Nephron (organoid): ENCODE measurements at regions not wholly inside any gene's neighbourhood (a gene's known extent, or its start where the extent isn't known, plus 50 kb on each side); places are given as distances from the start of the nearest gene placed in this dataset.
A peak's percentile ranks its signal among the peaks of the same experiment; 100 is the strongest.

Experiments
- H3K27ac Mint-ChIP-seq, 3 experiments: 2 replicates each; pipeline ENCODE4 v1.8.0; 2020; ENCODE audit warnings: mixed read lengths in 3 of 3, mild to moderate bottlenecking in 2 of 3, moderate library complexity in 1 of 3
- H3K27me3 Mint-ChIP-seq: 2 replicates; pipeline ENCODE4 v1.8.0; 2021; ENCODE audit warnings: low read depth, mild to moderate bottlenecking, moderate library complexity, mixed read lengths
- H3K36me3 Mint-ChIP-seq: 2 replicates; pipeline ENCODE4 v1.8.0; 2020; ENCODE audit warnings: low read depth, mixed read lengths
- H3K4me1 Mint-ChIP-seq: 2 replicates; pipeline ENCODE4 v1.8.0; 2020; ENCODE audit warnings: mixed read lengths
- H3K4me3 Mint-ChIP-seq, 3 experiments: 2 replicates each; pipeline ENCODE4 v1.8.0; 2020; ENCODE audit warnings: mild to moderate bottlenecking in 3 of 3, mixed read lengths in 3 of 3, moderate library complexity in 2 of 3
- H3K9me3 Mint-ChIP-seq: 2 replicates; pipeline ENCODE4 v1.8.0; 2020; ENCODE audit warnings: mixed read lengths
- CTCF ChIP-seq, 3 experiments: fragments of 200-600 bp; sonication (generic); IDR thresholded peaks; one replicate each; pipeline ENCODE4 v1.5.0; 2021; ENCODE audit warnings: antibody characterized with exemption in 3 of 3; ENCODE audit not compliant: unreplicated experiment in 3 of 3

DNA sequence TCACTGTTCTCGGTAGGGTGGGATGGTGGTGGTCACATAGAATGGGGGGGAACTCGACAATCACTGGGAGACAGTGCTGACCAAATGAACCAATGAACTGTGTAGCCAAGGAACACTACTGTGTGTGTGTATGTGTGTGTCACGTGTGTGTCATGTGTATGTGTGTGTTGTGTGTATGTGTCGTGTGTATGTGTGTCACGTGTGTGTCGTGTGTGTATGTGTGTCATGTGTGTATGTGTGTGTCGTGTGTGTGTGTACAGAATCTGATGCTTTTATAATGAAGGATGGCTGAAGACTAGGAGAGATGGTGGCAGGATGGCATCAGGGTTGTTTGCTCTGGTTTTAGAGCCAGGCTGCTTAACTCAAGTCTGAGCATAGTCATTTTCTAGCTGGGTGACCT lies 99.1 kb upstream of the DUSP22 start:
- no peak for TF ChIP-seq CTCF (IDR thresholded peaks at IDR 0.05; ENCODE audit: unreplicated experiment in 3 of 3)
- Mint-ChIP-seq H3K27me3 (peaks cover 5% of the 10 kb centered on the region), H3K4me3 (no peak overlapping the region), H3K4me1 (peaks cover 44% of the 10 kb centered on the region), H3K36me3 (no peaks in the 10 kb centered on the region), H3K27ac (no peak overlapping the region), H3K9me3 (peaks cover 5% of the 10 kb centered on the region)

- H3K27me3 Mint-ChIP-seq: peaks cover 2% of the 10 kb centered on the region
- TF ChIP-seq CTCF (IDR thresholded peaks at IDR 0.05; ENCODE audit: unreplicated experiment in 3 of 3): no peak
- H3K4me3 Mint-ChIP-seq: no peak overlapping the region
- H3K9me3 Mint-ChIP-seq: peaks cover 5% of the 10 kb centered on the region
- H3K4me1 Mint-ChIP-seq: peaks cover 40% of the 10 kb centered on the region
- no peaks in the 10 kb centered on the region for H3K36me3 Mint-ChIP-seq
- peak overlapping the region in 1 of 3 experiments; percentile 7 for H3K27ac Mint-ChIP-seq
Measured at GRCh38 chr6:193773-194310, 98.4 kb upstream of the DUSP22 start.

GRCh38 chr6:195861-196360 lies 96.4 kb upstream of the DUSP22 start:
- Mint-ChIP-seq H3K4me1 (peaks cover 19% of the 10 kb centered on the region), H3K4me3 (no peak overlapping the region), H3K9me3 (peaks cover 5% of the 10 kb centered on the region), H3K36me3 (no peaks in the 10 kb centered on the region), H3K27ac (peak overlapping the region in 2 of 3 experiments; percentile 15 to 77), H3K27me3 (no peaks in the 10 kb centered on the region)
- TF ChIP-seq CTCF (IDR thresholded peaks at IDR 0.05; ENCODE audit: unreplicated experiment in 3 of 3): no peak

DNA sequence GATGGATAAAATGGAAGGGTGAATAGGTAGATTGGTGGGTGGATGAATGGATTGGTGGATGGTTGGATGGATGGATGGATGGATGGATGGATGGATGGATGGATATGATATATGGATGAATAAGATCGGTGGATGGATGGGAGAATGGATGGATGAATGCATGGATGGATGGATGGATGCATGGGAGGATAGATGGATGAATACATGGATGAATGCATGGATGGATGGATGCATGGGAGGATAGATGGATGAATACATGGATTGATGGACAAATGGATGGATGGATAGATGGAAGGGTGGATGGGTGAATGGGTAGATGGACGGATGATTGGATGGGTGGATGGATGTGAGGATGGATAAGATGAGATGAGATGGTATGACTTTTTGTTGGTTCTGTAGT lies 95.7 kb upstream of the DUSP22 start:
- Mint-ChIP-seq H3K4me1 (peaks cover 19% of the 10 kb centered on the region), H3K36me3 (no peaks in the 10 kb centered on the region), H3K9me3 (peaks cover 5% of the 10 kb centered on the region), H3K27me3 (no peaks in the 10 kb centered on the region), H3K27ac (peak overlapping the region in 1 of 3 experiments; percentile 15), H3K4me3 (no peak overlapping the region)
- TF ChIP-seq CTCF (IDR thresholded peaks at IDR 0.05; ENCODE audit: unreplicated experiment in 3 of 3): no peak

- TF ChIP-seq CTCF (IDR thresholded peaks at IDR 0.05; ENCODE audit: unreplicated experiment in 3 of 3): no peak
- no peak overlapping the region for H3K27ac Mint-ChIP-seq
- no peaks in the 10 kb centered on the region for H3K4me1 Mint-ChIP-seq
- H3K9me3 Mint-ChIP-seq: no peaks in the 10 kb centered on the region
- H3K36me3 Mint-ChIP-seq: no peaks in the 10 kb centered on the region
- H3K4me3 Mint-ChIP-seq: no peak overlapping the region
- H3K27me3 Mint-ChIP-seq: peaks cover 22% of the 10 kb centered on the region
Measured at GRCh38 chr6:203661-204060, 88.6 kb upstream of the DUSP22 start.

GRCh38 chr6:206264-206663 lies 86.0 kb upstream of the DUSP22 start:
- no peak overlapping the region for H3K4me3 Mint-ChIP-seq
- no peaks in the 10 kb centered on the region for H3K36me3 Mint-ChIP-seq
- H3K27ac Mint-ChIP-seq: no peak overlapping the region
- no peaks in the 10 kb centered on the region for H3K4me1 Mint-ChIP-seq
- no peak for TF ChIP-seq CTCF (IDR thresholded peaks at IDR 0.05; ENCODE audit: unreplicated experiment in 3 of 3)
- H3K27me3 Mint-ChIP-seq: peaks cover 31% of the 10 kb centered on the region
- H3K9me3 Mint-ChIP-seq: no peaks in the 10 kb centered on the region
